GM12892 (cell line): ENCODE measurements at regions not wholly inside any gene's neighbourhood (a gene's known extent, or its start where the extent isn't known, plus 50 kb on each side); places are given as distances from the start of the nearest gene placed in this dataset.

Experiments used
- POLR2A ChIP-seq: IDR thresholded peaks from 2 replicates; pipeline ENCODE4 v1.6.1; 2011; ENCODE audit warnings: low read depth, low read length, control low read depth
- POLR2AphosphoS5 ChIP-seq: IDR thresholded peaks from 2 replicates; pipeline ENCODE4 v1.6.1; 2011; ENCODE audit warnings: low read depth, low read length, control low read depth
- TAF1 ChIP-seq: IDR thresholded peaks from 2 replicates; pipeline ENCODE4 v1.6.1; 2011; ENCODE audit warnings: low read depth, mild to moderate bottlenecking, control low read depth, low read length, borderline replicate concordance

DNA sequence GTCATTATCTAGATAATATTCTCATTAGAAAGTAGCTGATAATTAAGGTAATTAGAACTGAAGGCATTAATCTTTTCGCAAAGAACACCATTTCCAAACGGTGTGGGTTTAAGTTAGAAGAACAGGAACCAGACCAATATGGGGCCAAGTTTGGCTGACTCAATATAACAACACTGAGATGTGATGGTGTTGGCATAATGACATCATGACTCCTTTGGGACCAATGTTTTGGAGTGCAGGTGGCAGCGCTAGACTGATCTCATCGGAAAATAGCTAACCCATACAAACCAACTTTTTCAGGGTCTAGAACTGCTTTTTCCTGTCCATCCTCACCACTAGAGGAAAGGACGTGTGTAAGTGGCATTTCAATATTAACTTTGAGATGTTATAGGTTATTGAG, 1171.7 kb upstream of the ZEB2 start:
- no peak for TF ChIP-seq POLR2AphosphoS5
- TF ChIP-seq TAF1: no peak
- no peak for TF ChIP-seq POLR2A
